GM18508 (cell line): ENCODE measurements at regions not wholly inside any gene's neighbourhood (a gene's known extent, or its start where the extent isn't known, plus 50 kb on each side); places are given as distances from the start of the nearest gene placed in this dataset.

ENCODE experiments used
- ATAC-seq: cut with Tn5 transposase; IDR thresholded peaks from one replicate; pipeline ENCODE4 v1.9.1; 2021; ENCODE audit warnings: moderate number of reproducible peaks; ENCODE audit not compliant: insufficient read depth, unreplicated experiment

GRCh38 chr1:208615371-208615770 is 371.2 kb upstream of the PLXNA2 start:
- no peak for ATAC-seq

- ATAC-seq, result no peak
These were observed 372.6 kb upstream of the PLXNA2 start for GRCh38 chr1:208616776-208617175.

- no peak for ATAC-seq
These were observed 384.1 kb upstream of the PLXNA2 start for GRCh38 chr1:208628022-208628914.

GRCh38 chr1:208631092-208631491 is 386.9 kb upstream of the PLXNA2 start:
- no peak for ATAC-seq

GRCh38 chr1:208631506-208631905 is 387.3 kb upstream of the PLXNA2 start:
- no peak for ATAC-seq

GRCh38 chr1:208634346-208635140 is 390.4 kb upstream of the PLXNA2 start:
- ATAC-seq, result no peak

GRCh38 chr1:208637181-208637580 is 393.0 kb upstream of the PLXNA2 start:
- no peak for ATAC-seq

- ATAC-seq, result no peak
These were observed 395.2 kb upstream of the PLXNA2 start for GRCh38 chr1:208639382-208639781.

- ATAC-seq, result no peak
These were observed 396.1 kb upstream of the PLXNA2 start for GRCh38 chr1:208640295-208640694.

GRCh38 chr1:208641579-208642280 is 397.5 kb upstream of the PLXNA2 start:
- peak; percentile 77 for ATAC-seq

- no peak for ATAC-seq
These were observed 398.9 kb upstream of the PLXNA2 start for GRCh38 chr1:208643005-208643597.

- no peak for ATAC-seq
These were observed 400.4 kb upstream of the PLXNA2 start for GRCh38 chr1:208644401-208645160.

- no peak for ATAC-seq
These were observed 402.2 kb upstream of the PLXNA2 start for GRCh38 chr1:208646431-208646830.

GRCh38 chr1:208648146-208648545 is 404.0 kb upstream of the PLXNA2 start:
- ATAC-seq, result no peak

- peak; percentile 58 for ATAC-seq
These were observed 408.3 kb upstream of the PLXNA2 start for GRCh38 chr1:208652296-208653160.

- no peak for ATAC-seq
These were observed 409.2 kb upstream of the PLXNA2 start for GRCh38 chr1:208653426-208653825.

- no peak for ATAC-seq
These were observed 410.1 kb upstream of the PLXNA2 start for GRCh38 chr1:208654241-208654640.

- ATAC-seq, result no peak
These were observed 421.8 kb upstream of the PLXNA2 start for GRCh38 chr1:208665936-208666335.

- no peak for ATAC-seq
These were observed 424.8 kb upstream of the PLXNA2 start for GRCh38 chr1:208668991-208669390.
